HG02642 (cell line): ENCODE measurements at regions not wholly inside any gene's neighbourhood (a gene's known extent, or its start where the extent isn't known, plus 50 kb on each side); places are given as distances from the start of the nearest gene placed in this dataset.
A peak's percentile ranks its signal among the peaks of the same experiment; 100 is the strongest.

Experiments
- ATAC-seq: cut with Tn5 transposase; IDR thresholded peaks from one replicate; pipeline ENCODE4 v1.9.1; 2021; ENCODE audit warnings: mild to moderate bottlenecking; ENCODE audit not compliant: unreplicated experiment, poor library complexity

DNA sequence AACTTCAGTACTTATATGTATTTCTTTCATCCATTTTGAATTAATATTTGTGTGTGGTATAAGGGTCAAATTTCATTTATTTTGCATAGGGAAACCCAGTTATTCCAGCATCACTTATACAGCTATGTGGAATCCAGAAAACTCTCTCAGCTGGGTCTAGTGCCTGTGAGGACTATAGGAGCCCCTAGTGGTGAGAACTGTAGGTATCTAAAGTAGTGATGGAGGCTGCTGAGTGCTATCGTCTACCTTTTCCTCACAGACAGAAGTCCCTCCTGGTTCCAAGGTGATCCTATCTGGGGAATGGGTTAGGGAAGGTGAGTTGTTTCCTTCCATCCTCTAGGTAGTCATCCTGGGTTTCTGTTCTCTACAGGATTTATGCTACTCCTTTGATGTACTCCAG lies 352.0 kb upstream of the C1orf87 start:
- ATAC-seq, result no peak

DNA sequence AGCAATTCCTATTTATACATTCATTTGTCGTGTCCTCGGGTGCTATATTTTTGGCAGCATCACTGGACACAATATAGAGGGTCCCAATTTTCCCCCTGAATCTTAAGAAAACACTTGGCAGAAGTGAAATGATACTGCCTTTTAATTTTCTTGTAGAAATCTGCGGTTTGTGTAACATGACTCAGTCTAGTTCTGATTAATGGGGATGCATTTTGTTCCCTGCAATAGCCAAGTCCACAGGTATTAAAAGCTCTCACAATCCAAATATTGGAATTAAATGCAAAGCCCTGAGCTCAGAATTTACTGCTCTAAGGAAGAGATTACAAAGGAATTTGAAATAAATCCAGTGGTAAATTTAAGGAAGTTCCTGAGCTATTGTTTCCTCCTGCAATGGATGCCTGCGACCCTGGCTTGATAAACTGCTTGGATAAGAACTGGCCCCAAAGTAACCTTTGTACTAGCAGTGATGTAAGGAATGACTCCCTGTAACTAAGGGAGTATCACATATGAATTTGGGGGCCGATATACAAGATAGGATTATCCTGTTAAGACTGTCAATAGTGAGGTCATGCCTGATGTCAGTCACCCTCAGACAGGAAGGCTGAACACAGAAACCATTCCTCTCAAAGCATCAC lies 349.7 kb upstream of the C1orf87 start:
- no peak for ATAC-seq

DNA sequence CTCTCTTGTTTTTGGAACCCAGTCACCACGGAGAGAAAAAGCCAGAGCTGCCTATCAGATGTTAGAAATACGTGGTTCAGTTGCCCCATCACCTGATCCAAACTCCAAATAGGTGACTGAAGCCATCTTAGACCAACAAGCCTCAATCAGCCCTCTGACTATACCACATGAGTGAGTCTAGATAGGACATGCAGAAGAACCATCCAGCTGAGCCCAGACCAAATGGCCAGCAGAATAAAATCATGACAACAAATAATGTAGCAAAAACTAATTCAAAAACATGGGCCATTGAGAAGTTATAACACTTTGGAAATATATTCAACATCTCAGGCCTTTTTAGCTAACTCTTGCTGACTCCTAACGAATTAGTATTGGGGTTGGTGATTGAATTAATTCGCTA lies 348.4 kb upstream of the C1orf87 start:
- ATAC-seq, result no peak

- ATAC-seq, result no peak
These were observed 345.5 kb upstream of the C1orf87 start for GRCh38 chr1:60419023-60419422.

GRCh38 chr1:60415696-60416095 lies 342.1 kb upstream of the C1orf87 start:
- ATAC-seq, result no peak

DNA sequence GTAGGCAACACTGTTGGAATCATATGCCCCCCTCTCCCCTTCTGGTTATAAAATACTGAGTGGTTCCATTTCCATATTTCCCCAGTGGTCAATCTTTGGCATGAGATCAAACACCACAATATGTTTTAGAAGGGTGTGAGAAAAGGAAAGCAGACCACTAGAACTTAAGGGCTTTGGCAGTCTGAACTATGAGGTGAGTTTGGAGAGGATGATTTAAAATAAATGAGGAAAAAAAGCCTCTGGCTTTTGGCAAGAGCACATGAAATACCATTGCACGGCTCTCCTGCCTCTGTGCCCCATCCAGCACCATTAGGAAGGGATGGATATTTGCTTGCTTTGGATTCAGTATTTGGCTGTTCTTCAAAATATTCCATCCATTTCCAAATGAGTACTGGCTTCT lies 339.5 kb upstream of the C1orf87 start:
- no peak for ATAC-seq

- no peak for ATAC-seq
These were observed 338.0 kb upstream of the C1orf87 start for GRCh38 chr1:60411591-60411990.

DNA sequence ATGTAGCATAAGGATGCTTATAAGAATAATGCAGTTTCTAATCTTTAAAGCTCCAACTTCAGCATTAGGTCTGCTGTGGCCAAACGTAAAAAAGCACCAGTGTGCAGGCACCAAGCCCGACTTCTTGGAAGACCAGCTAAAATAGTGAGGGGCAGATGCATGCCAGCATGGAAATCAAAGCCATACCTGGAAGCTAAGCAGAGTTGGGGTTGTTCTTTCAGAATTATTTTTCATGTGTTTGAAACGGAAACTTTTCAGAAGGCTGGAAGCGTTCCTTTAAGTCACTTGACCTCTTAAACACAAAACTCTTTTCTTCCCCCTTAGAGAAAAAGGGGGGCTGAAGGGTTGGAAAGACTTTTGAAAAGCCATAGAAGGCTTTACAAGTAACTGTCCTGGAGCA lies 329.2 kb upstream of the C1orf87 start:
- ATAC-seq, result no peak

DNA sequence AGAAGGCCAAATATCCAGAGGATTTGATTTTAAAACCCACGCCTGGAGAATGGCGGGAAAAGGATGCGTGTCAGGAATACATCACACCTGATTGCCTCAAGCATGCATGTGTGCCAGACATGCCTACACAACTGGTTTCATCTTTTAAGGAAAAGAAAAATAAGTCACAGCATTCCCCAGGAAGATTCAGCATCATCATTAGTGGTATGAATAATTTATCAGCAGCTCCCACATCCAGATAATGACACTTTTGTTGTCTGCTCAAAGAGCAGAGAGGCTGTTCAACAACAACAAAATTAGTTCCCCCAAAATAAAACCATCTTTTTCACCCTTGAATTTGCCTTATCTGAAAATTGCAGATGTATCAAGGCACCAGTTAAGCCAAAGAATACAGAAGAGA lies 328.6 kb upstream of the C1orf87 start:
- no peak for ATAC-seq

DNA sequence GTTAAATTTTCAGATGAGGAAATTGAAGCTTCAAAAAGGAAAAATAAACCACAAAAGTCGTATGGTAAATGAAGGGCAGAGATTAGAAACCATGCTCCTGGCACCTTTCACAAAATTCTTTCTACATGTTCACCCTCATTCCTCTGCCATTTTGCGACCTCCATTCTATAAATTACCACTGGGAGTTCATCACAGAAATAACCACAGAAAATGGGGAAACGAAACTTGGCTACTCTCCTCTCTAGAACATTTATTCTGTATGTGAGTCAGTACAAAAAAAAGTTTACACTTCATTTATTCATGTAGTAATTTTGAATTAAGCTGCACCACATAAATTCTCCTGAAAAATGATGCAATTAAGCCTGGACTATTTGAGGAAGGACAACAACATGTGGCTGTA lies 320.9 kb upstream of the C1orf87 start:
- no peak for ATAC-seq

DNA sequence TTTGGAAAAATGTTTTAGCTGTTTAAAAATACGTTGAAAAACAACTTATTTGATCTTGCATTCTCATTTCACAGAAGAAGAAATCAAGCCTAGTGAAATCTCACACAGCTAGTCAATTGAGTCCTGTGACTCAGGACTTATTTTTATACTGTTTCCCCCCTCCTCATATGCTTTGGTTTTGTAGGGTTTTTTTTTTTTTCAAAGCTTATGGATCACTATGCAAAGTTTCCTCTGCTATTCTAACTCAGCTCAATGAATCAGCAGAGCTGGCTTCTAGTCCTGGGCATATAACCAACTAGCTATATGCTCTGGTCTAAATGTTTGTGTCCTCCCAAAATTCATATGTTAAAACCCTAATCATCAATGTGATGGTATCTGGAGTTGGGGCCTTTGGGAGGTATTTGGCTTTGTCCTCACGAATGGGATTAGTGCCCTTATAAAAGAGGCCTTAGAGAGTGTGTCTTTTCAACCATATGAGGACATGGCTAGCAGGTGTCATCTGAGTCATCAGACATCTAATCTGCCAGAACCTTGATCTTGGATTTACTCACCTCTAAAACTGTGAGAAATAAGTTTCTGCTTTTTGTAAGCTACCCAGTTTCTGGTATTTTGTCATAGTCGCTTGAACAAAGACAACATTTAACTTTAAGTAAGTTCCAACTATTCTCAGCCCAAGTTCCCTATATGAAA lies 317.2 kb upstream of the C1orf87 start:
- ATAC-seq, result peak; percentile 75

- no peak for ATAC-seq
These were observed 314.8 kb upstream of the C1orf87 start for GRCh38 chr1:60388092-60388987.

DNA sequence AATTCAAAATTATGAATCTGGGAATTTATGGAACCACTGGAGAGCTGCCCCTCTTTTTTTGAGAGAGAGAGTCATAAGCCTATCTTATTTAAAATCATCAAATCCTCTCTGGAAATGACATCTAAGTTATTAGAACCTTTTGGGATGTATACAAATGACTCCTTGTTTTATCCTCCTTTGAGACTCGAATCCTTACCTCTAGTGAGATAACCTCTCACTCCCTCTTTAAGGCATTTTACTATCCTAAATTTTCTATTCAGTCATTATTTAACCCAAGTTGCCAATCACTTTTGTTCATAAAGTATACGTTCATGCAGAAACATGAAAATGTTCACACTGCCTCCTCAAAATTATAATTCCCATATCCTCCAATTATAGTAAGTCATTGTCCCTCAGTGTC lies 313.6 kb upstream of the C1orf87 start:
- ATAC-seq, result no peak

DNA sequence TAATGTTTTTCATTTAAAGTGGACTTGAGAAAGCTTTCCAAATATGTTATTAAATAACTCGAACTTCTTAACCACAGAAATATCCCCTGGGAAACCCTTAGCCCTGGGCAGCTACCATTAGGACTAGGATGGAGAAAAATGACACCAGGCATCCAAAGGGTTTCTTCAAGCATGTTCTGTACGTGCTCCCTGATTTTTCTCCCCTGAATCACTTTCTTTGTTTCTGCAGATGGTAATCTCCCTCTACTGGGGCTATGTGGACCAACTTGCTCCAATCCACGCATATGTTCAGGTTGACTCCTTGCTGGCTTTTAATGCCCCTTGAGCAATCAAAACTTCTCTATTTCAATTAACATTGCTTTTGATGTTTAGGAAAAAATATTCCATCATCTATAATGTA lies 312.7 kb upstream of the C1orf87 start:
- ATAC-seq, result no peak

DNA sequence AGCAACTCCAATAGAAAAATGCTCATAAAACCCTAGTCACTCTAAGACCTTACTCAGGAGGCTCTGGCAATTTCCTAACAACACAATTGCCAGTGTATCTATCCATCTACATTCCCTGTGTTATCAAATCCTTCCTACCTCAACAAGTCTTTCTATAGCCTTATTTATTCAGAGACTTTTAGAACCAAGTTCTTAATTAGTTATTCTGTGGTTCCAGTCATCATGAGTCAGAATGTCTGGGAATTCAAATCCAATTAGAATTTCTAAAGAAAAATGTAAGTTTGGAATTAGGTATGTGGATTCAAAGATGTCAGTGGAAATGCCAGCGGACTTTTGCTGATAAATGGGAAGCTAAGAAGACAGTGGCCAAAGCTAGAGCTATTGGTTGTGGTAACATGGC lies 302.6 kb upstream of the C1orf87 start:
- no peak for ATAC-seq

DNA sequence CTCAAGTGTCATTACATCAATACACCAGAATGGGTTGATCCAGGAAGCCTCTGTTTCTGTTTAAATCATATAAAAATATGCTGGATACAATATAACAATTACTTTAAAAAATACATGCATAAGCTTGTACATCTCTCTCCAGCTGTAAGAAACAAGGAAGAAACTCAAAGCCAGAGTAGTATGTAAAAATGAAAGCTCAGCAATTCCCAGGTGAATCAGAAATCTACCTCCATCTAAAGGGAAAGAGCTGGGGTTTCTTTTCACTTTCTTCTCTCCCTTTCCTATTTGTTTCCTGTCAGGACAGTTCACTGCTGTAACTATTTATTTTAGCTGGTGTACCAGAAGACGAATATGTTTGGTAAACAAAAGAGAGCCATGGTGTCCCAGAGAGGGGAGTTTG lies 301.0 kb upstream of the C1orf87 start:
- ATAC-seq, result no peak

GRCh38 chr1:60367532-60367931 lies 294.0 kb upstream of the C1orf87 start:
- ATAC-seq, result no peak

DNA sequence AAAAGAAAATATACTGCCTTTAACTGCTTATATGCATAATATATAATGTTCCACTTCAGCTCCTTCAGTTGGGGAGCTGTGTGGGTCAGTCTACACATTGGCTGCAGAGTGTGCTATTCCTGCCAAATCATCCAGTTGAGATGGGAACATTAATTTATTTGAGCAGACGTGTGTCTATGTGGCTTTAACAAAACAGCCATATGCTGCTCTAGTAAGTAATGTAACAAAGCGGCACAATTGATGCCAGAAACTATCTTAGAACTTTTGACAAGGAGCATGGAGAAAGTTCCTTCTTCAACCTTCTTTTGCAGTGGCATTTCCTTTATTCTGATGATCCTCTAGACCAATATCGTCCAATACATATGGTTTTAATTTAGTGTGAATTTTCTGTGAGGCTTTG lies 285.9 kb upstream of the C1orf87 start:
- no peak for ATAC-seq

- ATAC-seq, result no peak
These were observed 277.0 kb upstream of the C1orf87 start for GRCh38 chr1:60350531-60350930.

- no peak for ATAC-seq
These were observed 275.3 kb upstream of the C1orf87 start for GRCh38 chr1:60348884-60349283.

DNA sequence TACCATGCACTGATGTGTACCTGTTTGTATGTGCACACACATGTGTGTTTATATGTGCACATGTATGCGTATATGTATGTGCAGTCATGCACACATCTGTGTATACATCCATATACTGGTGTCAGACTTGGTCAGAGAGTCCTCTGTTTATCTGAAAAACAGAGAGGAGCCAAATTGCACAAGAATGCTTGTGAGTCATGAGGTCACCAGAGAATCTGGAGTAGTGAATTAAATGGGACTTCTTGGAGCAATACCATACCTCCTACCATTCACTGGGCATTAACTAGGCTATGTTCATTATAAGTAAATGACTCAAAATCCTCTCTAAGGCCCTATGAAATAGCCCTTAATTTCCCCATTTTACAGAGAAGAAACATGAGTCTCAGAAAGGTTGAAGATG lies 272.1 kb upstream of the C1orf87 start:
- ATAC-seq, result no peak
